IMR-90 (cell line): ENCODE measurements at regions not wholly inside any gene's neighbourhood (a gene's known extent, or its start where the extent isn't known, plus 50 kb on each side); places are given as distances from the start of the nearest gene placed in this dataset.

Source experiments
- ATAC-seq: fragments of 200-7000 bp; cut with Tn5 transposase; 2 replicates; pipeline ENCODE4 v1.9.1; 2020; ENCODE audit warnings: low read depth, mild to moderate bottlenecking, moderate library complexity
- BruUV-seq: library from RNA; stranded (reverse); fragments of 400-500 nt; replicated peaks from 2 replicates; lab custom pipeline; 2021; lab: Mats Ljungman, UMichigan
- CTCF ChIA-PET: fragments of 300-600 bp; formaldehyde crosslinking; extraction: SDS; loops from one replicate; lab custom pipeline; 2021; ENCODE audit warnings: antibody characterized with exemption; lab: Yijun Ruan, JAX
- POLR2A ChIA-PET: fragments of 300-600 bp; sonication (Branson Sonifier 250); formaldehyde crosslinking; loops from one replicate; lab custom pipeline; 2022; ENCODE audit warnings: antibody characterized with exemption; ENCODE audit not compliant: unreplicated experiment; lab: Charles Lee
- DNase-seq: peaks from one replicate; pipeline ENCODE4 v3.0.0; 2013
- H2AFZ ChIP-seq: replicated peaks from 2 replicates; pipeline ENCODE3; 2013; ENCODE audit warnings: low read length, mild to moderate bottlenecking; ENCODE audit not compliant: poor library complexity
- H2AK5ac ChIP-seq: 2 replicates; pipeline ENCODE4 v1.6.1; 2013; ENCODE audit warnings: low read depth, low read length, inconsistent platforms
- H2AK9ac ChIP-seq: replicated peaks from 2 replicates; pipeline ENCODE3; 2013; ENCODE audit warnings: mild to moderate bottlenecking, low read depth, low read length, moderate library complexity; ENCODE audit not compliant: poor library complexity
- H2BK120ac ChIP-seq: 2 replicates; pipeline ENCODE4 v1.6.1; 2013; ENCODE audit warnings: low read depth, low read length, inconsistent platforms
- H2BK15ac ChIP-seq: 3 replicates; pipeline ENCODE4 v1.6.1; 2013; ENCODE audit warnings: low read depth, low read length, inconsistent platforms
- H2BK20ac ChIP-seq: 2 replicates; pipeline ENCODE4 v1.6.1; 2013; ENCODE audit warnings: low read depth, mild to moderate bottlenecking, inconsistent platforms, low read length, moderate library complexity
- H2BK5ac ChIP-seq: 2 replicates; pipeline ENCODE4 v1.6.1; 2013; ENCODE audit warnings: mild to moderate bottlenecking, low read depth, low read length, inconsistent platforms; ENCODE audit not compliant: poor library complexity, severe bottlenecking
- H3K14ac ChIP-seq: replicated peaks from 2 replicates; pipeline ENCODE4 v1.6.1; 2013; ENCODE audit warnings: low read depth, low read length, inconsistent platforms
- H3K18ac ChIP-seq: 2 replicates; pipeline ENCODE4 v1.6.1; 2013; ENCODE audit warnings: low read depth, low read length, control low read depth
- H3K23ac ChIP-seq: 2 replicates; pipeline ENCODE4 v1.6.1; 2013; ENCODE audit warnings: low read depth, low read length, inconsistent platforms
- H3K27ac ChIP-seq: 2 replicates; pipeline ENCODE4 v1.5.1; 2013; ENCODE audit warnings: mild to moderate bottlenecking, control low read depth, low read length; ENCODE audit not compliant: insufficient read depth
- H3K27me3 ChIP-seq: 2 replicates; pipeline ENCODE4 v1.6.1; 2013; ENCODE audit warnings: low read length; ENCODE audit not compliant: control insufficient read depth, insufficient read depth
- H3K36me3 ChIP-seq: 2 replicates; pipeline ENCODE4 v1.6.1; 2013; ENCODE audit warnings: low read length, mixed read lengths; ENCODE audit not compliant: control insufficient read depth, insufficient read depth
- H3K4ac ChIP-seq: 2 replicates; pipeline ENCODE4 v1.6.1; 2013; ENCODE audit warnings: low read depth, low read length, inconsistent platforms
- H3K4me1 ChIP-seq: 2 replicates; pipeline ENCODE4 v1.6.1; 2013; ENCODE audit warnings: low read length, mixed read lengths; ENCODE audit not compliant: control insufficient read depth, insufficient read depth
- H3K4me2 ChIP-seq: 2 replicates; pipeline ENCODE4 v1.6.1; 2013; ENCODE audit warnings: low read depth, mild to moderate bottlenecking, control low read depth, low read length, moderate library complexity
- H3K4me3 ChIP-seq: 2 replicates; pipeline ENCODE4 v1.5.1; 2013; ENCODE audit warnings: low read depth, mild to moderate bottlenecking, control low read depth, low read length, moderate library complexity; ENCODE audit not compliant: insufficient read depth
- H3K56ac ChIP-seq: 2 replicates; pipeline ENCODE4 v1.6.1; 2013; ENCODE audit warnings: low read length, inconsistent platforms; ENCODE audit not compliant: insufficient read depth; ENCODE audit errors: extremely low read depth
- H3K79me1 ChIP-seq, 2 experiments: 2 replicates each; pipeline ENCODE4 v1.6.1; 2013; ENCODE audit warnings: low read length in 2 of 2, inconsistent platforms in 1 of 2, low read depth in 1 of 2
- H3K9ac ChIP-seq: 2 replicates; pipeline ENCODE4 v1.6.1; 2013; ENCODE audit warnings: low read depth, low read length, control low read depth
- H3K9me1 ChIP-seq: 2 replicates; pipeline ENCODE4 v1.6.1; 2013; ENCODE audit warnings: low read length, inconsistent platforms; ENCODE audit not compliant: insufficient read depth
- H3K9me3 ChIP-seq: 2 replicates; pipeline ENCODE4 v1.6.1; 2013; ENCODE audit warnings: low read length; ENCODE audit not compliant: control insufficient read depth, insufficient read depth
- H4K20me1 ChIP-seq: 2 replicates; pipeline ENCODE4 v1.6.1; 2013; ENCODE audit warnings: low read length, inconsistent platforms; ENCODE audit not compliant: insufficient read depth
- H4K5ac ChIP-seq: 2 replicates; pipeline ENCODE4 v1.6.1; 2013; ENCODE audit warnings: mild to moderate bottlenecking, low read depth, low read length, control low read depth
- H4K8ac ChIP-seq, 2 experiments: 2 replicates each; pipeline ENCODE4 v1.6.1; 2013; ENCODE audit warnings: low read depth in 2 of 2, low read length in 2 of 2, control low read depth in 1 of 2, inconsistent platforms in 1 of 2
- H4K91ac ChIP-seq: 2 replicates; pipeline ENCODE4 v1.6.1; 2013; ENCODE audit warnings: low read depth, low read length, inconsistent platforms; ENCODE audit not compliant: insufficient read depth
- BHLHE40 ChIP-seq: fragments of 150-350 bp; IDR thresholded peaks from 2 replicates; pipeline ENCODE4 v1.6.1; 2016; ENCODE audit warnings: mild to moderate bottlenecking, low read depth, low read length
- CEBPB ChIP-seq: IDR thresholded peaks from 2 replicates; pipeline ENCODE4 v1.6.1; 2012; ENCODE audit warnings: low read depth, low read length, improper control_type of control experiment
- CHD1 ChIP-seq: IDR thresholded peaks from 2 replicates; pipeline ENCODE4 v1.6.1; 2012; ENCODE audit warnings: low read depth, low read length, improper control_type of control experiment
- CTCF ChIP-seq: conservative IDR thresholded peaks from 2 replicates; pipeline ENCODE4 v1.5.1; 2012; ENCODE audit warnings: mild to moderate bottlenecking, low read depth, low read length, improper control_type of control experiment
- ELK1 ChIP-seq: fragments of 150-350 bp; IDR thresholded peaks from 2 replicates; pipeline ENCODE4 v1.6.1; 2016; ENCODE audit warnings: low read depth, mild to moderate bottlenecking, low read length, moderate library complexity, borderline replicate concordance
- FOS ChIP-seq: fragments of 150-350 bp; IDR thresholded peaks from 2 replicates; pipeline ENCODE4 v1.6.1; 2016; ENCODE audit warnings: low read depth, low read length
- MAFK ChIP-seq: IDR thresholded peaks from 2 replicates; pipeline ENCODE4 v1.6.1; 2012; ENCODE audit warnings: low read depth, low read length, improper control_type of control experiment
- MAZ ChIP-seq: IDR thresholded peaks from 2 replicates; pipeline ENCODE4 v1.6.1; 2012; ENCODE audit warnings: low read depth, mild to moderate bottlenecking, low read length, improper control_type of control experiment, moderate library complexity, borderline replicate concordance
- MXI1 ChIP-seq: IDR thresholded peaks from 2 replicates; pipeline ENCODE4 v1.6.1; 2012; ENCODE audit warnings: low read depth, mild to moderate bottlenecking, low read length, moderate library complexity, borderline replicate concordance
- NFE2L2 ChIP-seq: fragments of 150-350 bp; IDR thresholded peaks from 2 replicates; pipeline ENCODE4 v1.6.1; 2016; ENCODE audit warnings: low read depth, mild to moderate bottlenecking, low read length
- POLR2A ChIP-seq: IDR thresholded peaks from 2 replicates; pipeline ENCODE4 v1.6.1; 2012; ENCODE audit warnings: mild to moderate bottlenecking, low read depth, low read length
- RAD21 ChIP-seq: IDR thresholded peaks from 2 replicates; pipeline ENCODE4 v1.6.1; 2012; ENCODE audit warnings: low read length, improper control_type of control experiment
- RCOR1 ChIP-seq: IDR thresholded peaks from 2 replicates; pipeline ENCODE4 v1.6.1; 2012; ENCODE audit warnings: mild to moderate bottlenecking, low read length, improper control_type of control experiment; ENCODE audit not compliant: insufficient replicate concordance
- RFX5 ChIP-seq: IDR thresholded peaks from 2 replicates; pipeline ENCODE4 v1.8.0; 2012; ENCODE audit warnings: low read depth, mild to moderate bottlenecking, low read length, moderate library complexity
- SMC3 ChIP-seq: fragments of 150-350 bp; IDR thresholded peaks from 2 replicates; pipeline ENCODE4 v1.6.1; 2016; ENCODE audit warnings: low read depth, mild to moderate bottlenecking, antibody characterized with exemption, low read length, moderate library complexity
- USF2 ChIP-seq: fragments of 150-350 bp; IDR thresholded peaks from 2 replicates; pipeline ENCODE4 v1.6.1; 2017; ENCODE audit warnings: mild to moderate bottlenecking, antibody characterized with exemption, low read length, low read depth
- WGBS, 2 experiments: methylation state at CpG; one replicate each; pipeline versions ENCODE4 v1.1.5 to v1.1.7; 2013; ENCODE audit warnings: missing lambda C conversion rate in 2 of 2; ENCODE audit not compliant: insufficient read length in 1 of 2; ENCODE audit errors: extremely low coverage in 2 of 2; 5-methylcytosine and 5-hydroxymethylcytosine counted together
- dilution Hi-C: fragments of 300-500 bp; cut with HindIII; formaldehyde crosslinking; loops from one replicate; pipeline ENCODE4 v1.14.3; 2018; ENCODE audit warnings: low sequenced_read_pairs; ENCODE audit not compliant: unreplicated experiment
- in situ Hi-C: fragments of 300-500 bp; cut with MboI; formaldehyde crosslinking; loops from 3 replicates; pipeline ENCODE4 v1.14.3; 2019; ENCODE audit warnings: low sequenced_read_pairs, inconsistent platforms, mixed read lengths
- intact Hi-C: fragments of 100-400 bp; cut with micrococcal nuclease; formaldehyde crosslinking; loops from 2 replicates; pipeline ENCODE4 v1.10.0; 2022

- no peak overlapping the region for H3K18ac ChIP-seq
- 0% methylated on average over 1 of the region's 2 CpGs; no CpG with 5 or more reads in 1 of the 2 experiments for WGBS, 2 experiments
- BruUV-seq: no TSS peak
- no peak overlapping the region for H4K5ac ChIP-seq
- H3K9me1 ChIP-seq: no peaks in the 10 kb centered on the region
- no peaks in the 10 kb centered on the region for H3K79me1 ChIP-seq
- H3K27ac ChIP-seq: no peak overlapping the region
- no peaks in the 10 kb centered on the region for H3K9me3 ChIP-seq
- H3K56ac ChIP-seq: no peak overlapping the region
- ATAC-seq (no peak), DNase-seq (no peak)
- H4K20me1 ChIP-seq: no peaks in the 10 kb centered on the region
- H2BK20ac ChIP-seq: no peak overlapping the region
- H2BK15ac ChIP-seq: no peak overlapping the region
- TF ChIP-seq MXI1 (no peak), USF2 (no peak), NFE2L2 (no peak), RAD21 (no peak), FOS (no peak), RFX5 (no peak), MAZ (no peak), MAFK (no peak), POLR2A (no peak), CEBPB (no peak), CTCF (no peak), CHD1 (no peak), RCOR1 (no peak), ELK1 (no peak), BHLHE40 (no peak), SMC3 (no peak)
- no peak overlapping the region for H3K23ac ChIP-seq
- no peak overlapping the region for H3K4ac ChIP-seq
- H2BK120ac ChIP-seq: no peak overlapping the region
- H2AK5ac ChIP-seq: no peak overlapping the region
- dilution Hi-C loops: no loop called here
- no peaks in the 10 kb centered on the region for H3K4me1 ChIP-seq
- H3K36me3 ChIP-seq: no peaks in the 10 kb centered on the region
- no peak overlapping the region for H4K91ac ChIP-seq
- H3K27me3 ChIP-seq: peaks cover 23% of the 10 kb centered on the region
- H3K4me2 ChIP-seq: no peak overlapping the region
- ChIA-PET POLR2A (no interaction called here), CTCF (no interaction called here)
- no peak overlapping the region for H2AFZ ChIP-seq
- H2BK5ac ChIP-seq: no peak overlapping the region
- no peak overlapping the region for H3K4me3 ChIP-seq
- H2AK9ac ChIP-seq: no peak overlapping the region
- in situ Hi-C loops: no loop called here
- H4K8ac ChIP-seq: no peak overlapping the region
- intact Hi-C loops: no loop called here
- no peak overlapping the region for H3K14ac ChIP-seq
- H3K9ac ChIP-seq: no peak overlapping the region
These were observed 202.3 kb downstream of the SP3 start for GRCh38 chr2:173762864-173763263.
